Cardiac fibroblast (primary cell): ENCODE measurements at regions not wholly inside any gene's neighbourhood (a gene's known extent, or its start where the extent isn't known, plus 50 kb on each side); places are given as distances from the start of the nearest gene placed in this dataset.
"Not testable (repeated sequence)": the region's sequence is repeated elsewhere in the genome, so short reads cannot be mapped to it uniquely, and the experiment has no call there.

Source experiments
- DNase-seq, 2 donors: peaks; one replicate each; pipeline versions ENCODE4 v3.0.0 to v3.0.0-alpha.2; 2010; ENCODE audit warnings: low read depth in 2 of 2
- H3K4me3 ChIP-seq, 2 donors: replicated peaks in 1 of 2; 1 replicate in 1 of 2; 2 replicates in 1 of 2; pipeline ENCODE4 v1.5.1; 2011; ENCODE audit warnings: low read depth in 2 of 2, low read length in 2 of 2, mild to moderate bottlenecking in 2 of 2, moderate library complexity in 1 of 2
- CTCF ChIP-seq: IDR thresholded peaks from one replicate; pipeline ENCODE4 v1.5.1; 2011; ENCODE audit warnings: low read depth, mild to moderate bottlenecking, low read length, inconsistent platforms

- H3K4me3 ChIP-seq = no peak overlapping the region
- no peak for TF ChIP-seq CTCF
- DNase-seq = no peak
Measured at GRCh38 chr7:82599895-82600294, 156.3 kb upstream of the CACNA2D1 start.

GRCh38 chr7:82598958-82599357, 155.4 kb upstream of the CACNA2D1 start:
- DNase-seq = peak; percentile 55 to 79
- no peak overlapping the region for H3K4me3 ChIP-seq
- TF ChIP-seq CTCF = no peak

GRCh38 chr7:82595795-82596194, 152.2 kb upstream of the CACNA2D1 start:
- not testable (repeated sequence) for DNase-seq, H3K4me3 ChIP-seq

- TF ChIP-seq CTCF = no peak
- no peak overlapping the region for H3K4me3 ChIP-seq
- DNase-seq = no peak
Measured at GRCh38 chr7:82595176-82595575, 151.6 kb upstream of the CACNA2D1 start.

GRCh38 chr7:82594665-82595064, 151.1 kb upstream of the CACNA2D1 start:
- peak; percentile 8 to 13 for DNase-seq
- no peak overlapping the region for H3K4me3 ChIP-seq
- TF ChIP-seq CTCF = no peak

GRCh38 chr7:82593780-82594179, 150.2 kb upstream of the CACNA2D1 start:
- DNase-seq = peak in 1 of 2 donors; percentile 11
- TF ChIP-seq CTCF = no peak
- H3K4me3 ChIP-seq = no peak overlapping the region

- no peak for TF ChIP-seq CTCF
- no peak for DNase-seq
- H3K4me3 ChIP-seq = no peak overlapping the region
Measured at GRCh38 chr7:82592416-82592815, 148.8 kb upstream of the CACNA2D1 start.
